ENCODE measurements at regions not wholly inside any gene's neighbourhood (a gene's known extent, or its start where the extent isn't known, plus 50 kb on each side); places are given as distances from the start of the nearest gene placed in this dataset.

GRCh38 chr4:180706766-180707165, 1536.4 kb upstream of the TENM3 start:
- no peak for DNase-seq

GRCh38 chr4:180710628-180711337, 1532.4 kb upstream of the TENM3 start:
- DNase-seq = no peak

GRCh38 chr4:180717451-180718033, 1525.7 kb upstream of the TENM3 start:
- DNase-seq = no peak

- DNase-seq = no peak
Measured at GRCh38 chr4:180721356-180721755, 1521.8 kb upstream of the TENM3 start.

- DNase-seq = no peak
Measured at GRCh38 chr4:180726611-180727010, 1516.6 kb upstream of the TENM3 start.

GRCh38 chr4:180727478-180727877, 1515.7 kb upstream of the TENM3 start:
- no peak for DNase-seq

- no peak for DNase-seq
Measured at GRCh38 chr4:180734753-180735432, 1508.3 kb upstream of the TENM3 start.

- no peak for DNase-seq
Measured at GRCh38 chr4:180741703-180742102, 1501.5 kb upstream of the TENM3 start.

GRCh38 chr4:180745019-180745418, 1498.2 kb upstream of the TENM3 start:
- no peak for DNase-seq

- DNase-seq = no peak
Measured at GRCh38 chr4:180751009-180751408, 1492.2 kb upstream of the TENM3 start.

- peak in 1 of 3 donors; percentile 6 for DNase-seq
Measured at GRCh38 chr4:180757927-180758326, 1485.3 kb upstream of the TENM3 start.

GRCh38 chr4:180766045-180766444, 1477.2 kb upstream of the TENM3 start:
- DNase-seq = no peak

GRCh38 chr4:180766944-180767729, 1476.1 kb upstream of the TENM3 start:
- no peak for DNase-seq

- no peak for DNase-seq
Measured at GRCh38 chr4:180768610-180769009, 1474.6 kb upstream of the TENM3 start.

GRCh38 chr4:180769791-180770190, 1473.4 kb upstream of the TENM3 start:
- DNase-seq = no peak

GRCh38 chr4:180770265-180770664, 1472.9 kb upstream of the TENM3 start:
- DNase-seq = no peak

GRCh38 chr4:180784940-180785339, 1458.3 kb upstream of the TENM3 start:
- DNase-seq = no peak

GRCh38 chr4:180788729-180789128, 1454.5 kb upstream of the TENM3 start:
- peak; percentile 6 to 24 (median 21) for DNase-seq

GRCh38 chr4:180789929-180790328, 1453.3 kb upstream of the TENM3 start:
- DNase-seq = no peak

GRCh38 chr4:180790471-180790870, 1452.7 kb upstream of the TENM3 start:
- DNase-seq = no peak

- DNase-seq = peak in 2 of 3 donors; percentile 23 to 35
Measured at GRCh38 chr4:180792541-180792940, 1450.7 kb upstream of the TENM3 start.

- DNase-seq = peak; percentile 39 to 77 (median 76)
Measured at GRCh38 chr4:180794333-180794732, 1448.9 kb upstream of the TENM3 start.

- no peak for DNase-seq
Measured at GRCh38 chr4:180798036-180798577, 1445.1 kb upstream of the TENM3 start.

Data from suppressor macrophage treated with lipopolysaccharide for 1 hour (primary cell).